Prostate gland (tissue), 2 donors: ENCODE measurements at regions not wholly inside any gene's neighbourhood (a gene's known extent, or its start where the extent isn't known, plus 50 kb on each side); places are given as distances from the start of the nearest gene placed in this dataset.

ENCODE experiments used
- DNase-seq: peaks from one replicate; pipeline ENCODE4 v3.0.0-alpha.2; 2019; ENCODE audit warnings: low spot score
- H3K27ac ChIP-seq, 2 donors: fragments of 200-600 bp; sonication (generic); 2 replicates each; pipeline ENCODE4 v1.5.1; 2017 to 2019
- H3K27me3 ChIP-seq: fragments of 200-600 bp; sonication (generic); replicated peaks from 2 replicates; pipeline ENCODE4 v1.5.1; 2019; ENCODE audit not compliant: insufficient read depth
- H3K36me3 ChIP-seq, 2 donors: fragments of 200-600 bp; sonication (generic); 1 replicate in 1 of 2; 2 replicates in 1 of 2; pipeline versions ENCODE4 v1.5.1 to v1.8.1; 2017 to 2019
- H3K4me1 ChIP-seq: fragments of 200-600 bp; sonication (generic); replicated peaks from 2 replicates; pipeline ENCODE4 v1.5.1; 2019
- H3K4me3 ChIP-seq, 2 donors: fragments of 200-600 bp; sonication (generic); 2 replicates each; pipeline ENCODE4 v1.5.1; 2017 to 2019
- H3K9me3 ChIP-seq: fragments of 200-600 bp; sonication (generic); 2 replicates; pipeline ENCODE4 v1.5.1; 2017
- POLR2A ChIP-seq: fragments of 450-650 bp; IDR thresholded peaks from one replicate; pipeline ENCODE4 v1.6.1; 2016; ENCODE audit warnings: antibody characterized with exemption, mild to moderate bottlenecking
- POLR2AphosphoS5 ChIP-seq: sonication (generic); formaldehyde crosslinking; IDR thresholded peaks from one replicate; pipeline ENCODE4 v1.6.1; 2017; ENCODE audit warnings: antibody characterized with exemption
- WGBS: methylation state at CpG from one replicate; pipeline ENCODE4 v1.1.5; 2018; 5-methylcytosine and 5-hydroxymethylcytosine counted together
- intact Hi-C: fragments of 100-400 bp; cut with DNase I; formaldehyde crosslinking; loops from one replicate; pipeline ENCODE4 v1.14.2; 2022
- TF ChIP-seq, protein P1 (sequence below), 4 experiments: fragments of 200-600 bp in 2 of 4; fragments of 450-650 bp in 2 of 4; sonication (generic) in 2 of 4; IDR thresholded peaks; 1 replicate in 3 of 4; 2 replicates in 1 of 4; pipeline ENCODE4 v1.5.1; 2016 to 2019; ENCODE audit warnings: antibody characterized with exemption in 4 of 4, mild to moderate bottlenecking in 2 of 4, moderate library complexity in 2 of 4

DNA sequence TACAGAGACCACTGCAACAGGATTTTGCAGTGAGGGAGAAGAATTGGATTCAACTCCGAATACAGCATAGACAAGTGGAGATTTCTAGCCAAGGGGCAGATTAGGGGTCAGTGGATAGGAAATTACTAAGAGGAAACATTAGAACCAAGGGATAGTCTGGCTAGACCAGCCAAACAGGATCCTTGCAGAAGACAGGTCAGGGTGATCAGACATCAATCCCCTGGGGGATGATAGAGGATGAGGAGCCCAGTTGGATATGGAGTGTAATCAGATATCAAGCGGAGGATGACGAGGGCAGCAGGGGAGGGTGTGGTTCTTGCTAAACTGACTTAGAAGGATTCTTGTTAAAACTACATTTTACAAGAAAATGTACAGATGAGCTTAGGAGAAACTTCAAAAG, 424.4 kb downstream of the DAD1 start:
- no peaks in the 10 kb centered on the region for H3K9me3 ChIP-seq
- TF ChIP-seq, protein P1, sequence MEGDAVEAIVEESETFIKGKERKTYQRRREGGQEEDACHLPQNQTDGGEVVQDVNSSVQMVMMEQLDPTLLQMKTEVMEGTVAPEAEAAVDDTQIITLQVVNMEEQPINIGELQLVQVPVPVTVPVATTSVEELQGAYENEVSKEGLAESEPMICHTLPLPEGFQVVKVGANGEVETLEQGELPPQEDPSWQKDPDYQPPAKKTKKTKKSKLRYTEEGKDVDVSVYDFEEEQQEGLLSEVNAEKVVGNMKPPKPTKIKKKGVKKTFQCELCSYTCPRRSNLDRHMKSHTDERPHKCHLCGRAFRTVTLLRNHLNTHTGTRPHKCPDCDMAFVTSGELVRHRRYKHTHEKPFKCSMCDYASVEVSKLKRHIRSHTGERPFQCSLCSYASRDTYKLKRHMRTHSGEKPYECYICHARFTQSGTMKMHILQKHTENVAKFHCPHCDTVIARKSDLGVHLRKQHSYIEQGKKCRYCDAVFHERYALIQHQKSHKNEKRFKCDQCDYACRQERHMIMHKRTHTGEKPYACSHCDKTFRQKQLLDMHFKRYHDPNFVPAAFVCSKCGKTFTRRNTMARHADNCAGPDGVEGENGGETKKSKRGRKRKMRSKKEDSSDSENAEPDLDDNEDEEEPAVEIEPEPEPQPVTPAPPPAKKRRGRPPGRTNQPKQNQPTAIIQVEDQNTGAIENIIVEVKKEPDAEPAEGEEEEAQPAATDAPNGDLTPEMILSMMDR (IDR thresholded peaks at IDR 0.05): no peak
- TF ChIP-seq POLR2A: no peak
- TF ChIP-seq POLR2AphosphoS5: no peak
- no peaks in the 10 kb centered on the region for H3K4me1 ChIP-seq
- H3K27me3 ChIP-seq: no peaks in the 10 kb centered on the region
- H3K4me3 ChIP-seq: no peak overlapping the region
- WGBS: 36% methylated on average over 3 of the region's 3 CpGs
- DNase-seq: no peak
- intact Hi-C loops: no loop called here
- H3K27ac ChIP-seq: no peak overlapping the region
- H3K36me3 ChIP-seq: no peaks in the 10 kb centered on the region

DNA sequence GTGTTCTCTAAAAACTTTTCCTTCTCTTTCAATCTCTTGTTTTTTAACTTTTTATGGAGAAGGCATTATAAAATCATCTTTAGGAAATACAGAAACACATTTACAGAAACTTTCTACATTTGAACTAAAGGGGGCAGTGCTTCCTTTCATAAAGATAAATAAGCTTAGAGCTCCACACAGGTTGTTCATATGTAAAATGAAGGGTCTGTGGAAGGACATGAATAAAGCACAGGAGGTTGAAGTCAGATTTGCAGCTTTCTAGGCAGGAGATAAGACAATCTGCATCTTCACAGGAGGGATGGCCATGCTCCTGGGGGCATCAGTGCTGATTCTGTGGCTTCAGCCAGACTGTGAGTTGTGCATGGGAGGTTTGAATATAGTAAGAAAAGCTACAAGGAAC, 426.0 kb downstream of the DAD1 start:
- intact Hi-C loops: no loop called here
- no peak for DNase-seq
- no peak overlapping the region for H3K27ac ChIP-seq
- H3K36me3 ChIP-seq: no peaks in the 10 kb centered on the region
- no peaks in the 10 kb centered on the region for H3K9me3 ChIP-seq
- TF ChIP-seq, protein P1 (IDR thresholded peaks at IDR 0.05): no peak
- no peak for TF ChIP-seq POLR2A
- no peak for TF ChIP-seq POLR2AphosphoS5
- no peaks in the 10 kb centered on the region for H3K27me3 ChIP-seq
- H3K4me3 ChIP-seq: no peak overlapping the region
- no peaks in the 10 kb centered on the region for H3K4me1 ChIP-seq

DNA sequence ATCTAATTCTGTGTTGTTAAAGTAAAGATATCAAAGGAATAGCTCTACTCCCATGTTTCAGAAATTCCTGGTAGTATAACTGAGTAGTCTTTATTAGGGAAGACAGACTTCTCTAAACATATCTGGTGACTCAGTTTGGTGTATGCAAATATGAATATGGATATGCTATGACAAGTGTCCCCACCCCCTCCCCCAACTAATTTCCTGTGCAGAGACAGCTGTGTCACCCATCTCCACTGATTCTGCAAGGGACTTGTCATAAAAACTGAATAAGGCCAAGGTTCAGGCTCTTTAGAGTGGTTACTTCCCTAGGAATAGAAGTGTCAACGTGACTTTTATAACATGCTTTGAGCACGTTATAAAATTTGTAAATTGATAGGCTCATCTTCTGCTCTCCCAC, 429.1 kb downstream of the DAD1 start:
- no peaks in the 10 kb centered on the region for H3K9me3 ChIP-seq
- no peak for DNase-seq
- no peaks in the 10 kb centered on the region for H3K27me3 ChIP-seq
- WGBS: 18% methylated on average over 2 of the region's 2 CpGs
- H3K4me1 ChIP-seq: no peaks in the 10 kb centered on the region
- H3K27ac ChIP-seq: no peak overlapping the region
- no peak overlapping the region for H3K4me3 ChIP-seq
- intact Hi-C loops: no loop called here
- TF ChIP-seq, protein P1 (IDR thresholded peaks at IDR 0.05): no peak
- TF ChIP-seq POLR2A (no peak), POLR2AphosphoS5 (no peak)
- no peaks in the 10 kb centered on the region for H3K36me3 ChIP-seq

DNA sequence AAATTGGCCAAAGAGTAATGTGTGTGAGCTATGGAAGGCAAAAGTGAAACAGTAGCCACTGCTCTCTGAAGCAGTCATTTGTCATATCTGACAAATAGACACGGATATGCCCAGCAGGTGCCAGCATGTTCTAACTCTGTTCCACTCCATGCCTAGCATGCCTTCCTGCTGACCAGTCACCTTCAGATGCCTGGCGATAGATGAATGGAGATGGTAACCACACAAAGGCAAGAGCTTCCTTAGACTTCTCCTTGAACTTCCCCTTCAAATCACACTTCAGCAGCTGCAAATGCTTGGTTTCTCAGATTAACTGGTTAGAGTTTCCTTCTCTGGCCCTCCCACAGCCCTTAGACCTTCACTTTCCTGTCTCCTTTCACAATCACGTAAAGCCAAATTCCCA, 429.9 kb downstream of the DAD1 start:
- Histone ChIP-seq H3K27ac (no peak overlapping the region), H3K4me1 (no peaks in the 10 kb centered on the region), H3K36me3 (no peaks in the 10 kb centered on the region), H3K9me3 (no peaks in the 10 kb centered on the region), H3K27me3 (no peaks in the 10 kb centered on the region), H3K4me3 (no peak overlapping the region)
- DNase-seq: peak; percentile 5
- 40% methylated on average over 3 of the region's 3 CpGs for WGBS
- no peak for TF ChIP-seq POLR2A
- TF ChIP-seq, protein P1 (IDR thresholded peaks at IDR 0.05): no peak
- TF ChIP-seq POLR2AphosphoS5: no peak
- intact Hi-C loops: no loop called here

DNA sequence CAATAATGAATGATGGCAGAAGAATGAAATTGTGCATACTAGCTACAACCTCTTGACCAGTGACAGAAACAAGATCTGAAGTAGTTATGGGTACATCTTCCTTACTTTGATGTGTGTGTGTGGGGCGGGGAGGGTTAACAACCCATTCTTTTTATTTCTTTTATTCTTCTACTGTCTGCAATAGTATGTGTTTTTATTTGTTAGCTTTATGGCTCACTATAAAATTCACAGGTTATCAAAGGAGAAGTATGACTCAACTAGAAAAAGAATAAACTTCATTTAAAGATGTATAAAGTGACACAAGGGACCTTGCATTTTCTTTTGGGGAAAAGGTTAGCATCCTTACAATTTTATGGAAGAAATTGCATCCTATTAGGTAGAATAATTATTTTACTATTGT, 430.5 kb downstream of the DAD1 start:
- H3K4me3 ChIP-seq: no peak overlapping the region
- TF ChIP-seq POLR2AphosphoS5: no peak
- TF ChIP-seq POLR2A: no peak
- TF ChIP-seq, protein P1 (IDR thresholded peaks at IDR 0.05): no peak
- intact Hi-C loops: no loop called here
- H3K4me1 ChIP-seq: no peaks in the 10 kb centered on the region
- no peaks in the 10 kb centered on the region for H3K36me3 ChIP-seq
- H3K27ac ChIP-seq: no peak overlapping the region
- WGBS: 70% methylated on average over 1 of the region's 1 CpG
- no peak for DNase-seq
- no peaks in the 10 kb centered on the region for H3K9me3 ChIP-seq
- no peaks in the 10 kb centered on the region for H3K27me3 ChIP-seq
